GM12872 (cell line): ENCODE measurements at regions not wholly inside any gene's neighbourhood (a gene's known extent, or its start where the extent isn't known, plus 50 kb on each side); places are given as distances from the start of the nearest gene placed in this dataset.

Experiments
- CTCF ChIP-seq: IDR thresholded peaks from 3 replicates; pipeline ENCODE4 v1.5.1; 2011; ENCODE audit warnings: low read depth, mild to moderate bottlenecking, low read length, moderate library complexity; ENCODE audit not compliant: insufficient read depth

- TF ChIP-seq CTCF, result no peak
Observed at GRCh38 chrX:25851141-25851540, 287.0 kb upstream of the MAGEB18 start.

- TF ChIP-seq CTCF, result no peak
Observed at GRCh38 chrX:25853002-25853479, 285.1 kb upstream of the MAGEB18 start.

- TF ChIP-seq CTCF, result no peak
Observed at GRCh38 chrX:25858273-25858880, 279.8 kb upstream of the MAGEB18 start.

- TF ChIP-seq CTCF, result no peak
Observed at GRCh38 chrX:25860322-25860721, 277.8 kb upstream of the MAGEB18 start.

- TF ChIP-seq CTCF, result no peak
Observed at GRCh38 chrX:25869761-25870160, 268.4 kb upstream of the MAGEB18 start.

- no peak for TF ChIP-seq CTCF
Observed at GRCh38 chrX:25872786-25873185, 265.4 kb upstream of the MAGEB18 start.

- TF ChIP-seq CTCF, result no peak
Observed at GRCh38 chrX:25873196-25873595, 264.9 kb upstream of the MAGEB18 start.
